ENCODE measurements at regions not wholly inside any gene's neighbourhood (a gene's known extent, or its start where the extent isn't known, plus 50 kb on each side); places are given as distances from the start of the nearest gene placed in this dataset.

DNA sequence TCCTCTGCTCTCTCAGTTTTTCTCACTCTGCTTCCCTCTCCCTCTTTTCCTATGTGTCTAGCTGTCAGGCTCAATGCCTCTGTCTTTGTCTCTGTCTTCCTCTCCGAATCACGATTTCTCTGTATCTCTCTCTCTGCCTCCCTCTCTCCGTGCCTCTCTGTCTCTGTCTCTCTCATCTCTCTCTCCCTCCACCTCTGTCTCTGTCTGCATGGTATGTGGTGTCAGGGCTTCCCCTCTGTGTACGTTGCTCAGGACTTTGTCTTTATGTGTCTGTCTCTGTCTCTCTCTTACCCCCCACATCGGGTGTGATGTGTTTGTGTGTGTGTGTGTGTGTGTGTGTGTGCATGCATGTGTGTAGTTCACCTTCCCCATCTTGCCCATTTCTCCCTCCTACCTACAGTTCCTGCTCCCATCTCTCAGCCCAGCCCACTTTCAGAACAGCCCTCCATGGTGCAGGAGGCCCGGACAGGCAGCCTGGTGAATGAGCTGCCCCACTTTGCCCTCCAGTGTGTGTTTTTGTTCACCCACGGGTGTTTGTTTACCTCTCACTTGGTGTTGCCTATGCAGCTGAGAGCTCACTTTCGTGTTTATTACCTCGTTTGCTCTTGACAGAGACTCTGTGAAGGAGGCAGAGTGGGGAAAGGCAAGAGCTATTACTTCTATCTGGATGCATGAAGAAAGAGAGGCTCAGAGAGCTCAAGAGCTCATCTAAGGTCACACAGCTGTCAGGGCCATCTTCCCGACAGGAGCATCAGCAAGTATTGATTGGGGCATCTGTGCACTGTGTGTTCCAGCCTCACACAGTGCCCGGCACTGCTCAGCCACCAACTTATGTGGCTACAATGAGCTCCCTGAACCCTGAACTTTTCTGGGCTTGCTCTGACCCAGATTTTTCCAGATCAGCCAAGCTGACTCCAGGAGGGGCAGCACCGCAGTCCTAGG, 163.5 kb upstream of the ZMIZ1 start:
- no peak for DNase-seq (ENCODE audit: low read depth)

DNA sequence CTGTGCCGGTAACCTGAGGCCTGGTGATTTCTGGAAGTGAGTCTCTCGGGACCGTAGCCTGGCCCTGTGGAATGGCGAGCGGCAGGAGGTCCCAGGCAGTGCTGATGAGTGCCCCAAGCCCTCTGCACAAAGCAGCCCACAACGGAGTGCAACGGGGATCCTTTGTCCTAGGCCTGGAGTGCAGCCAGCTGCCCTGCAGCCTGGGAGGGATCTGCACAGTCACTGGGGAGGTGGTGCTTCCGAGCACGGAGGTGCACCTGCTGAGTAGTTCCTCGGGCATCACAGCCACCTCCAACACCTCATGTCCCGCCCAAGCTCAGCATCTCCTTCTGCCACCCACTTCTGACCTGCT, 162.8 kb upstream of the ZMIZ1 start:
- DNase-seq (ENCODE audit: low read depth): no peak

DNA sequence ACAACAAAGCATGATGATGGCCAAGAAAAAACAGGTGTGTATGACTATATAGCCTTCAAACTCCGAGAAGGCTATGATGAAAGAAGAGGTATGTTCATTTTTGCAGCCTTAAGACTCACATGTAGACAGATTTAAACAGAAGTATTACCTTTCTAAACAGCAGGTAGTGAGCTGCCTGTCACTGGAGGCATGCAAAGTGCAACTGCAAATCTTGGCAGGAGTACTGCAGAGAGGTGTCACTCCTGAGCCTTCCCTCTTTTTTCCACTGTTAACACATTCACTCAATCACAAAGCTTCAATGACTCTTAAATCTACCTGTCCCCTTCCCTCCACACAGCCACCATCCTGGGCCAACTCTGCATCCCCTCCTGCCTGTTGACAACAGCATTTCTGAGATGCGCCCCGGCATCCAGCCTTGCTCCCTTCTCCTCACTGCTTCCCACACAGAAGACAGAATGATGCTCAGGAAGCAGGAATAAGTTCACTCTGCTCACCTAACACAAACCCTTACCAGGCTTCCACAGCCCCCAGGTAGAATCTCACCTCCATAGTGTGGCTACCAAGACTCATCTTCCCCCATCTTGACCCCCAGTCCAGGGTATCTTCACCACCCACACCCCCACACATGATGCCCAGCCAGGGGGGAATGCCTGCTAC, 161.9 kb upstream of the ZMIZ1 start:
- no peak for DNase-seq (ENCODE audit: low read depth)

DNA sequence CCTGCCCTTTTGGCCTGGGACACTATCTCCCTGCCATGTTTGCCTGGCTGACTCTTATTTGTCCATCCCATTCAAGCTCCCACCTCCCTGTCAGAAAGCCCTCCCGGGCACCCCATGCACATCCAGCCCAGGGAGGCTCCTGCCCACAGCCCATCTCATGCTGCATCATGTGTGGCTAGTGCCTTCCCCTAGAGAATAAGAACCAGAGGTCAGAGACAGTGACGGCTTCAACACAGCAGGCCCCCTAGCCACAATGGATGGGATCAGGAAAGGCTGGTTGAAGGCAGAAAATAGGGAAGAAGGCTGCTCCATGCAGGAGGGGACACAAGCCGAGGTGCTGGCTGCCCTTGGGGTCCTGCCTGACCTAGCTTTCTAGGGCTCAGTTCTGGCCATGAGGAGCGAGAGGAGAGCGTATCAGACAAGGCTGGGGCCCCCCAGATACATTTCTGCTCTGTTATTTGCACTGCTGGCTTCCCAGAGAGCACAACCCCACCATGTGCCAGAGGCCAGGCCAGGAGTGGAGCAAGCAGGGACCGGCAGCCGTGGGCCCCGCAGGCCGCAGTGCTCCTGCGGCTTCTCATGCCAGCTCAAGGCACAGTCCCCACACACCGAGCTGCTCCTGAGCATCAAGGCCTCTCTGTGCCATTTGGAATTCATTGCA, 161.1 kb upstream of the ZMIZ1 start:
- no peak for DNase-seq (ENCODE audit: low read depth)

DNA sequence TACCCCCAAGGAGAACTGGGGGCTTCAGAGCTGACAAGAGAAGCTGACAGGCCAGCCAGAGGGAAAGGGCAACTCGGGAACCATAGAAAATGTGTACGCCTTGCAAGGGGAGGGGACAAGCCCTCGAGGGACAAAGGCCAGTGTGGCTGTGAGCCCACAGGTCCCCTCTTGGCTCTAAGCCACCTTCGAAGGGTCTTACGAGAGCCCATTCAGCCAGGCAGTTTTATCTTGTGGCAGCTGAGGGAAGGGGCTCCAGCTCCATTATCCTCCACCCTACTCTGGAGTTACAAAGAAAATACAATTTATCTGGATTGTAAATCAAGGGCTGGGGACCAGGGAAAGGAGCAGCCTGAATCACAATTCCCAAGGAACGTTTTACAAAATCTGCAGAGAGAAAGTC, 159.5 kb upstream of the ZMIZ1 start:
- DNase-seq (ENCODE audit: low read depth): no peak

DNA sequence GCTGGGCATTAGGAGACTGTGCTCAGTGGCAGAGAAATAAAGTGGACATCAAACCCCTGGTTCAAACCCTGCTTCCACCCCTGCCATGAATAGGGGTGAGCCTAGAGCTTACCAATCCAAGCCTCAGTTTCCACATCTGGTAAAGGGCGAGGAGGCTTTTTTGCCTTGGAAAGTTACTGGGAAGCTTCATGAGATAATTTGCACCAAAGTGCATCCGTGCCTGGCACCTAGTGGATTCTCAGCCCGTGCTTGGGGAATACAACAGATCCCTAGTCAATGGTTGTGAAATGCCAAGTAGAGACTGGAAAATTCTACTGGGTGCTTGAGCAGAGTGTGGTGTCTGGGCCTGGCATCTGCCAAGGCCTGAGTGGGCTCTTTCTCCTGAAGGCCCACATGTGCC, 158.7 kb upstream of the ZMIZ1 start:
- DNase-seq (ENCODE audit: low read depth): no peak

DNA sequence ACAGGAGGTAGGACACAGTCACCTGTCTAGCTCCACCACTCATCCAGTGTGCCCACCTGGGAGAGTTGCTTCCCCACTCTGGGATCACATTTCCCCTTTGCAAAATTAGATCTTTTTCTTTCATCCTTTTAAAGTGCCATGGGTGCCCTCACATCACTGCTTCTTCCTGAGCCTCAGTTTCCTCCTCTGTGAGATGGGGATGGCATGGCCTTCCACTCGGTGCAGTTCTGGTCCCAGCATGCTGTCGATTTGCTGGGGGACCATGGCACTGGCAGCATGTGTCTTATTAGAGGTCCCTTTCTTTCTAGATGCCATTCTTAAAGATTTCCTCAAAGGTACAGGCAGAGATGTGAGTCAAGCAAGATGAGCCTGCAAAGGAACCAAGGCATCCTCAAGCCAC, 158.3 kb upstream of the ZMIZ1 start:
- no peak for DNase-seq (ENCODE audit: low read depth)

DNA sequence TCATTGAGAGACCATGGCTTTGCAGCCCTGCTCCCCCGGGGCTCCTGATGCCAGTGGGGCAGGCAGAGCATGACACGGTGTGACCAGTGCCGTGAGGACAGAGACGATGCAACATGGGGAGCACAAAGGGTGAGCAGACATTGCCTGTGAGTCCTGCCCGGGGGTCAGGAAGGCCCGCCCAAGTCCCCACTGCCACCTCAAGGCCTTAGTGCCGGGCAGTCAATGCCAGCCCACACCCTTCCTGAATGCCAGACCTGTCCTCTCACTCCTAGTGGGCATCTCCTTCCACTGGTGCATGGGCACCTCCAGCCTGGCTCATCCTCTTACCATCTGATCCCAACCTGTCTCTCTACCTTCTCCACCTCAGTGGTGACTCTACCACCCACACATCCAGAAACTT, 157.9 kb upstream of the ZMIZ1 start:
- DNase-seq (ENCODE audit: low read depth): no peak

DNA sequence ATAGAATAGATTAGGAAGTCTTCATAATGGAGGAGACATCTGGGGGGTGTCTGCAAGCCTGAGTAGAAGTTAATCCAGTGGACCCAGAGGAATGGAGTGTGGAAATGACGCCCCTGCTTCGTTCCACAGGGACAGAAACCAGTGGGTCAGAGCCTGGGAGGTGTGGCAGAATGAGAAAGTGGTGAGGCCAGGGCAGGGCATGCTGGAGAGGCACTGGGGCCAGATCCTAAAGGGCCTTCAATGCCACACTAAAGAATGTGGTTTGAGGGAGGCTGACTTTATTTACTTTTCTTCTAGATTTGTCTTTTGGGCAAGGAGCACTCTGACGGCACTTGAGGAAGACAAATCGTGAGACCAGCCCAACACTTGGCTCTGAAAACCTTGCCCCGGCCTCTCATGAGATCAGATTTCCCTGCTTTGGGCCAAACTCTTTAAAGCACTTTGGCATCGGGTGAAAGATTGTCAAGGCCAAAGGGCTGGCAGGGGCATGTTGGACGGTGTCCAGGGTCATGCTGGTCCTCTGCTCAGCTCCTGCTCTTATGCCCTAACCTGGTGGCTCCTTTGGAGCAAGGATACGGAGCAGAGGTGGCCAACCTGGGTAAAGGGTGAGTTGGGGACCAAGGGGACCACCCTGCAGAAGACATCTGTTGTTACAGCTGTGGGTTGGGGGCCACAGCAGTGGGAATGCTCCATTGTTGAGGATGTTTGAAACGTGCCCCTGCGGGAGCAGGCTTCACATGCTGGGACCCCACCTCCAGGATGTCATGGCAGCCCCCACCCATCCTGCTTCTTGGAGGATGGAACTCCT, 157.0 kb upstream of the ZMIZ1 start:
- DNase-seq (ENCODE audit: low read depth): no peak

DNA sequence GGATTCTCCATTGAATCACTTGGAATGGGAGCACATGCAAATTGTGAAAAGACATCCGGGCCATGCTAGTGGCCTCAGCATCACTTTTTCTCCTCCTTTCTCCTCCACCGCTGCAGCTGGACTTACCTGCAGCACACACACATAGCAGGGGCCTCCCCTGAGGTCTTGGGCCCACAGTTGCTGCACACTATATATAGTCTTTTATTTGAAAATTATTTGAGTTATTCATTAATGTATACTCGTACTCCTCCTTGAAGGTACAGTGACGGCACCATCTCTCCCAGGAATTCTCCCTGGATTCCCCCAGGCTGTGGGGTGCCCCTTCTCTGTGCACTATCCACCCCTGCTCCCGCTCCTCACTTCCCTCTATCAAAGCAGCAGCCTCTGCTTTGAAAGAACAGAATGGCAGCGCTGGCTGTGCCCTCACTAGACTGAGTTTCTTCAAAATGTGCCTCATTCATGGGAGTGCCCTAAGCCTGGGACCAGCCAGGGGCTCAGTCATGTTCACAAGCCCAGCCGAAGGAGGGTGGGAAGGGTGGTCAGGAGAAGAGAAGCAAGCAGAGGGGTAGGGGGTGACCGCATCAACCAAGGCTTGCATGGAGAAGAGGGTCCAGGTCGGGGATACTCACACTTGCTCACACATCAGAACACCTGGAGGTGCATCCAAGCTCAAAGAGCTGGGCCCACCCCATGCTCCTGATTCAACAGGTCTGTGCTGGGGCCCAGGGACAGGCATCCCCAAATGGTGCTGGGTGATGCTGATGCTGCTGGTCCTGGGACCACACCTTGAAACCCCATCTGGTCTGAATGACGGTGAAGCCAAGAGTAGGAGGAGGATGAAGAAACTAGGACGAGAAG, 156.2 kb upstream of the ZMIZ1 start:
- DNase-seq (ENCODE audit: low read depth): no peak

DNA sequence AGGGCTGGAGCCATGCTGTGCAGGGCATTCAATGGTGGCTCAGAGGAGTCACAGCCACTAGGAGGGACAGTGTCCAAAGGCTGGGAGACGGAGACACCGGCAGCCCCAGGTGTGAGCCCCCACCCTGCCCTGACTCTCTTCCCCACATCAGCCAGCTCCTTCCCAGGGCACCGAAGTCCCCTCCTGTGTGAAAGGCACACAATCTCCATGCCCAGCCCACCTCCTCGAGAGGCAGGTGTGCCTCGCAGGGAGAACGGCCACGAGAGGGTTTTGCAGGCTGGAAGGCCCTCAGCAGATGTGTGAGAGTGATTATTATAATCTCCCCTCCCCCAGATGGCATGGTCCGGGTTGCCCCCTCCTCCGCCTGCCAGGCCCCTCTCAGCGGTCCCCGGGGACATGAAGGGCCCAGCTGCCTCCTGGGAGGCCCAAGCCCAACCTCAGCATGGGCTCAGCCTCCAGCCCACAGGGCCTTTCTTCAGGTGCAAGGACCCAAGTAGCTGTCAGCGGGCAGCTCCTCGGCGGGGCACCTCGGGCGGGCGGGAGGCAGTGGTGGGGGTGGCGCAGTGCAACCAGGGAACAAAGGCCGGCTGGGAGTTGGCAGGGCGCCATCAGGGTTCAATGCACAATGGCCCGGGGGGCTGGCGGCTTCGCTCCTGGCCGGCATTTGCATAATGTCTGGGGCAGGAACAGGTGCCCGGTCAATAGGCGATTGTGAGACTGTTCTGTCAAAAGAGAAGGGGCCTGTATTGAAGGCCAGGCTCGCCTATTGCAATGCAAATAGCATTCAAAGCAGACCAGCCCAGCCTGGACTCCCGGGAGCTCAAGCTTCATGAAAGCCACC, 155.3 kb upstream of the ZMIZ1 start:
- DNase-seq (ENCODE audit: low read depth): no peak

DNA sequence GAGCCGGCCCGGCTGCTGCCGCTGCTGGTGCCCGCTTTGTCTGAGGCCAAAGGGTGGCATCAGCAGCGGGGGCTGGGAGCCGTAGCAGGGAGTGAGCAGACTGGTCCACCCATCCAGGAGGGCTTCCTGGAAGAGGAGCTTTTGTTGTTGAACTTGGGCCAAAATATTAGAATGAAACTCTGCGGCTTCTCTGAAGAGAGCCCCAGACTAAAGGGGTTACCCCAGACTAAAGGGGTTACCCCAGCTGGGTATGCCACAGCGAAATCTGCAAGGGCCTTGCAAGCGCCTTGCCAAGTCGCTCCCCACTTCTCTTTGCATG, 154.7 kb upstream of the ZMIZ1 start:
- no peak for DNase-seq (ENCODE audit: low read depth)

DNA sequence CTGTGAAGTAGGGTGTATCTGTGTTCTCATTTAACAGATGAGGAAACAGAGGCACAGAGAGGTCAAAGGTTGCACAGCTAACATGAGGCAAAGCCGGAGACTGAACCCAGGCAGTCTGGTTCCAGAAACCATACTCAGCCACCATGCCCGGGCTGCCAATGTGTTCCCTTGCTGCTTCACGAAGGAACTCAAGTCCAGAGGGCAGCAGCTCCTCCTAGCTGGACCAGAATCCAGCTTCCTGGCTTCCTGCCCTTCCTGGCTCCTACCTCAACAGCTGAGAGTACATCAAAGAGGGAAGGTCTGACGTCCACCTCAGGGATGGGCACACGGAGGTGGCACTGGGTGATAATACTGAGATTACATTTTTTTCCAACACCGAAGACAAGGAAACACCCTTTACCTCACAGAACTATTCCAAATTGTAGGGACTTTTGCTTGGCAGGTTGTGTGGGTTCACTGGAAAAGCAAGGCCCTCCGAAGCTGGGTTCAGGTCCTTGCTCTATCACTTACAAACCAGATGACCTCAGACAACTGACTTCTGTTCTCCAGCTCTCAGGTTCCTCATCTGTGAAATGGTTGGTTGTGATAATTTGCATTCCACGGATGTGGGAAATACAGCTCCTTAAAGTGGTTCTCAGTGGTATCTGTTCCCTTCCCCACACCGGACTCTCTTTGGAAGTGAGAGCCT, 154.1 kb upstream of the ZMIZ1 start:
- no peak for DNase-seq (ENCODE audit: low read depth)

DNA sequence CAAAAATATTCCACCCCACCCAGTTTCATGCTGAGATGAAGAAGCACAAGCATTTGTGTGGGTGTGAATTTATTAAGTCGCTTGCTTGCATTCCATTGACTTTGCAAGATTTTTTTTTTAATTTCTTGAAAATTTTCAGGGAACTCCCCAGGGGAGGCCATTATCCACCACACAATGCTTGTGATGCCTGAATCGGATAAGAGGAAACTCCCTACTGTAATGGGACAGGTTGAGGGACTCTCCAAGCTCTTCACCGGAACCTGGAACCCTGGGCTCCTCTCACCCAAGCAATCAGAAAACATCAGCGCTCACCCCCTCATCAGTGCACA, 153.6 kb upstream of the ZMIZ1 start:
- no peak for DNase-seq (ENCODE audit: low read depth)

DNA sequence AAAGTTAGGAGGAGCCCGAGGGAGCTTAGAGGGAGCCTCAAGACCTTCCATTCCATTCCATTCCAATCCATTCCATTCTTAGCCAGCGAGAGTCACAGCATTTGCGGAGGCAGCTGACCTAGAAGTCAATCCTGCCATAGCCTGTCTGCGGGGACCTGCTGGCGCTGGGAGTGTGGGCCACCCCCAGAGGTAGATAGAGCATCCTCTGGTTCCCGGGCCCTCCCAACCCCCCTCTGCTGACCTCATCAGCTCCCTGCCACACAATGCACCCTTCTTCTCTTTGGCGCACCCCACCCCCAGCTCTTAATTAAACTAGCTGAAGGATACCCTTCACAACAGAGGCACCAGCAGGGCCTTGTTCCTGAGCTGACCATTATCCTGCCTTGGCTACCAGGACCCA, 152.5 kb upstream of the ZMIZ1 start:
- no peak for DNase-seq (ENCODE audit: low read depth)

DNA sequence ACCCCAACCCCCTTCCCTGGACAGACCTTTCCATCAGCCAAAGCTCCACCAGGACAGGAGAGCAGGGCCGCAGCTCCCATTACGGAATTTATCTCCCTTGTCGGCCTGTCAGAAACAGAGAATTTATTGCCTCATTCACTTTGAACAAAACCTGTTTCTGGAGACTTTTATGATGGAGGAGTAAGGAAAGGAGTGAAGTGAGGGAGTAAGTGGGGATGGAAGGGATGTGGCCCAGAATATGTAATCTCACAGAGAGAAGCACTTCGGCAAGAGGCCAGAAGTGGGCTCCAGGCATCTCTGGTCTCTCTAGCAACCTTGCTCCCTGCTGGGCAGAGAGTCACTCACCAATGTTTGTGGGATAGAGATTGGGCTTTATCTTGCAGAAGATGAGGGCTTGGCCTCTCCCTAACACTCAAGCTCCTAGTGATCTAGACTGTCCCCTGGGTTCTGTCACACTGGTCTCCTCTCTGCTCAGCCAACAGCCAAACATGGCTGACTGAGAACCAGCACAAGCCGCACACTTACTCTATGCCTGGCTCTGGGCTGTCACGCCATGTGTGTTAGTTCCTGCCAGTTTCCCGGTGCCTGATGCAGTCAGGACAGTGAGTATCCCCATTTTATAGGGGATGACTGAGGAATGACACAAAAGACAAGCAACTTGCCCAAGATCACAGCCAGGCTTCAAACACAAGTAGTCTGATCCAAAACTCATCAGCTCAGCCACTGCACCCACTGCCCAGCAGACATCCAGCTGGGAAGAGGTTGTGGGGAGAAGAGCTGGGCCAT, 149.4 kb upstream of the ZMIZ1 start:
- DNase-seq (ENCODE audit: low read depth): no peak

DNA sequence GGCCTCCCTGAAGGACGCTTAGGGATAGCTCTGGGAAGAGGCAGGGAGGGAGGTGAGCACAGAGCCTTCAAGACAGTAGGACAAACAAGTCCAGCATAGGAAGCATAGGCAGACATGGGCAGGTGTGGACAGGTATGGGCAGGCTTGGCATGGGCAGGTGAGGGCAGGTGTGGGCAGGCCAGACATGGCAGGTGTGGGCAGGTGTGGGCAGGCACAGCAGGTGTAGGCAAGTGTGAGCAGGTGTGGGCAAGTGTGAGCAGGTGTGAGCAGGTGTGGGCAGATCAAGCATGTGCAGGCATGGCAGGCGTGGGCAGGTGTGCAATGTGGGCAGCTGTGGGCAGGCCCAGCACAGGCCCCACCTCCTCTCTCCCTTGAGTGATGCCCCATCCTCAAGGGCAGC, 148.8 kb upstream of the ZMIZ1 start:
- no peak for DNase-seq (ENCODE audit: low read depth)

DNA sequence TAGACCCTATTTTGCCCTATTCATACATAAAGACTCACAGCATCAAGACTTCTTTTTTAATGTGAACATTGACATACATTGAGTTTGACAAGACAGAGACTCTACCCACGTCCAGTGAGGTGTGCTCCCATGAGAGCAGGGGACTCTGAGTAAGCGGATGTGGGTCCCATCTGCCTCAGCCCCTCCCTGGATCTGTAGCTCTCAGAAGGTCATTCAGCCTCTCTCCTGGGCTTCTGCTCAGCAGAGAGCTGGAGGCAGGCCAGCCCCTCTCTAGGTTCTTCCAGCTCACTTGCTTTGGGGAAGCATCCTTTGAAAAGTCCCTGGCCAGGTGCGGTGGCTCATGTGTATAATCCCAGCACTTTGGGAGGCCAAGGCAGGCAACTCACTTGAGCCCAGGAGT, 146.9 kb upstream of the ZMIZ1 start:
- DNase-seq (ENCODE audit: low read depth): no peak

DNA sequence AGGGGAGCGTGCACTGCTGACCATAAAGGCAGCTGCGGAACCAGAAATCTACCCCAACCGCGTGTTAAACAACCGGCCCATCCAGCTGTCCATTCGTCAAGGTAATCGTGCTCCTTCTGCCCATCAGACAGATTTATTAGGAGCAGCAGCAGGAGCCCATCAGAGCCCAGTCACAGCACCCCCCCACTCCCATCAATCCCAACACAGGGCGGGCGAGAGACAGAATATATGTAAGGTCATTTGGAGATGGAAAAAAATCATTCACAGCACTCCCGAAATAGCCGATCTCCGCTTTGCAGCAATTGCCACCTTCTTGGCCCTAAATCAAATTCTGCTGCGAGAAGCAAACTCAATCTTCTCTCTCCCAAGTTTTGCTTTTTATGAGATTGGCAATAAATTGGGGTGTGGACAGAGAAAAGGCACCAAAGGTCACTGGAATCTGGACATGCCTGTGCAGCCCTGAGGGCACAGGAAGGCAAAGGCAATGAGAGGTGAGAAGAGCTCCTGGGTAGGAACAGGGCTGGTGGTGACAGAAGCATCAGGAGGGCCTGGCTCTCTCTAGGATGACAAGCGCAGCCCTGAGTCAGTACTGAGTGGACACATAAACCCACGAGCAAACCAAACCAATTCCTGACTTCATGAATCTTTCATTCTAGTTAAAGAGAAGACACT, 145.0 kb upstream of the ZMIZ1 start:
- DNase-seq (ENCODE audit: low read depth): no peak

All from non-pigmented ciliary epithelial cell (primary cell).